ENCODE measurements at regions not wholly inside any gene's neighbourhood (a gene's known extent, or its start where the extent isn't known, plus 50 kb on each side); places are given as distances from the start of the nearest gene placed in this dataset.

GRCh38 chr13:65901723-65902122 is 1328.4 kb downstream of the PCDH9 start (continued):
- TF ChIP-seq, protein P1, sequence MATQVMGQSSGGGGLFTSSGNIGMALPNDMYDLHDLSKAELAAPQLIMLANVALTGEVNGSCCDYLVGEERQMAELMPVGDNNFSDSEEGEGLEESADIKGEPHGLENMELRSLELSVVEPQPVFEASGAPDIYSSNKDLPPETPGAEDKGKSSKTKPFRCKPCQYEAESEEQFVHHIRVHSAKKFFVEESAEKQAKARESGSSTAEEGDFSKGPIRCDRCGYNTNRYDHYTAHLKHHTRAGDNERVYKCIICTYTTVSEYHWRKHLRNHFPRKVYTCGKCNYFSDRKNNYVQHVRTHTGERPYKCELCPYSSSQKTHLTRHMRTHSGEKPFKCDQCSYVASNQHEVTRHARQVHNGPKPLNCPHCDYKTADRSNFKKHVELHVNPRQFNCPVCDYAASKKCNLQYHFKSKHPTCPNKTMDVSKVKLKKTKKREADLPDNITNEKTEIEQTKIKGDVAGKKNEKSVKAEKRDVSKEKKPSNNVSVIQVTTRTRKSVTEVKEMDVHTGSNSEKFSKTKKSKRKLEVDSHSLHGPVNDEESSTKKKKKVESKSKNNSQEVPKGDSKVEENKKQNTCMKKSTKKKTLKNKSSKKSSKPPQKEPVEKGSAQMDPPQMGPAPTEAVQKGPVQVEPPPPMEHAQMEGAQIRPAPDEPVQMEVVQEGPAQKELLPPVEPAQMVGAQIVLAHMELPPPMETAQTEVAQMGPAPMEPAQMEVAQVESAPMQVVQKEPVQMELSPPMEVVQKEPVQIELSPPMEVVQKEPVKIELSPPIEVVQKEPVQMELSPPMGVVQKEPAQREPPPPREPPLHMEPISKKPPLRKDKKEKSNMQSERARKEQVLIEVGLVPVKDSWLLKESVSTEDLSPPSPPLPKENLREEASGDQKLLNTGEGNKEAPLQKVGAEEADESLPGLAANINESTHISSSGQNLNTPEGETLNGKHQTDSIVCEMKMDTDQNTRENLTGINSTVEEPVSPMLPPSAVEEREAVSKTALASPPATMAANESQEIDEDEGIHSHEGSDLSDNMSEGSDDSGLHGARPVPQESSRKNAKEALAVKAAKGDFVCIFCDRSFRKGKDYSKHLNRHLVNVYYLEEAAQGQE (IDR thresholded peaks at IDR 0.05; ENCODE audit: unreplicated experiment) = no peak
- no peak for TF ChIP-seq ZNF114 (CRISPR knock-in tag; IDR thresholded peaks at IDR 0.05)
- TF ChIP-seq EZH2 (IDR thresholded peaks at IDR 0.05; ENCODE audit: low read depth, unreplicated experiment) = no peak
- TF ChIP-seq JUNB (IDR thresholded peaks at IDR 0.05; ENCODE audit: unreplicated experiment) = no peak
- TF ChIP-seq, protein P2, sequence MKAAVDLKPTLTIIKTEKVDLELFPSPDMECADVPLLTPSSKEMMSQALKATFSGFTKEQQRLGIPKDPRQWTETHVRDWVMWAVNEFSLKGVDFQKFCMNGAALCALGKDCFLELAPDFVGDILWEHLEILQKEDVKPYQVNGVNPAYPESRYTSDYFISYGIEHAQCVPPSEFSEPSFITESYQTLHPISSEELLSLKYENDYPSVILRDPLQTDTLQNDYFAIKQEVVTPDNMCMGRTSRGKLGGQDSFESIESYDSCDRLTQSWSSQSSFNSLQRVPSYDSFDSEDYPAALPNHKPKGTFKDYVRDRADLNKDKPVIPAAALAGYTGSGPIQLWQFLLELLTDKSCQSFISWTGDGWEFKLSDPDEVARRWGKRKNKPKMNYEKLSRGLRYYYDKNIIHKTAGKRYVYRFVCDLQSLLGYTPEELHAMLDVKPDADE (IDR thresholded peaks at IDR 0.05) = no peak
- no peak for TF ChIP-seq STAT1 (IDR thresholded peaks at IDR 0.05; ENCODE audit: unreplicated experiment)
- TF ChIP-seq NANOG (IDR thresholded peaks at IDR 0.05; ENCODE audit: borderline replicate concordance) = no peak

DNA sequence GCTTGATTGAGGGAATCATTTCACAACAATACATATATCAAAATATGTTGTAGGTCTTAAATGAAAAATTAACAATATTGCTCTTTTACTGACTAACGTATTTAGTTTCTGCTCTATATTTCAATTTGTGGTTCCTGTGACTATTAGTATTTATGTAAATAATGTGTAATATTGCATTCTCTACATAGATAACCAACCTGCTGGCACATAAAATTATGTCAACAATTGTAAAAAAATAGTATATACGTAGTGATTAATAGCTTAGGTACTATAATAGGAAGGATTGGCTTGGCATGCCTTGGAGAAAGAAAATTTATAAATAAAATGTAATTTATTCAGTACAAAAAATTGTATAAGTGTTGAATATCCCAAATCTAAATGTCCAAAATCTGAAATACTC is 1336.1 kb downstream of the PCDH9 start:
- H3K36me3 Mint-ChIP-seq (ENCODE audit: low read depth) = no peaks in the 10 kb centered on the region
- H3K27ac Mint-ChIP-seq = no peak overlapping the region
- no peak for ATAC-seq
- TF ChIP-seq, protein P2 (IDR thresholded peaks at IDR 0.05) = no peak
- TF ChIP-seq EZH2 (IDR thresholded peaks at IDR 0.05; ENCODE audit: low read depth, unreplicated experiment) (no peak), NANOG (IDR thresholded peaks at IDR 0.05; ENCODE audit: borderline replicate concordance) (no peak), POLR2AphosphoS5 (IDR thresholded peaks at IDR 0.05; ENCODE audit: low read depth) (no peak), ZNF331 (CRISPR knock-in tag; IDR thresholded peaks at IDR 0.05; ENCODE audit: low read depth) (no peak), CTCF (conservative IDR thresholded peaks at IDR 0.05; ENCODE audit: low read depth in 2 of 2) (no peak), ZNF114 (CRISPR knock-in tag; IDR thresholded peaks at IDR 0.05) (no peak), CREB1 (CRISPR knock-in tag; IDR thresholded peaks at IDR 0.05; ENCODE audit: low read depth) (no peak), EZH2phosphoT487 (IDR thresholded peaks at IDR 0.05; ENCODE audit: unreplicated experiment) (no peak), STAT1 (IDR thresholded peaks at IDR 0.05; ENCODE audit: unreplicated experiment) (no peak)

More for the DNA sequence above, 1336.1 kb downstream of the PCDH9 start:
- H3K4me1 ChIP-seq (ENCODE audit: insufficient read depth) = no peaks in the 10 kb centered on the region
- H4K20me1 ChIP-seq (replicated peaks; ENCODE audit: insufficient read depth) = no peaks in the 10 kb centered on the region
- peaks cover 3% of the 10 kb centered on the region; the same call in 2 of the 3 replicates for H3K4me1 Mint-ChIP-seq
- H3K27ac ChIP-seq (ENCODE audit: low read depth) = no peak overlapping the region
- H3K4me2 ChIP-seq = no peak overlapping the region
- no peaks in the 10 kb centered on the region for H3K79me2 ChIP-seq (replicated peaks; ENCODE audit: insufficient read depth)
- no peaks in the 10 kb centered on the region for H3K9me2 ChIP-seq (ENCODE audit: insufficient read depth)
- no peaks in the 10 kb centered on the region for H3F3A ChIP-seq (replicated peaks; ENCODE audit: low read depth)
- no peaks in the 10 kb centered on the region for H3K9me3 Mint-ChIP-seq
- H3K4me3 ChIP-seq = no peak overlapping the region
- no peaks in the 10 kb centered on the region for H3K27me3 Mint-ChIP-seq (ENCODE audit: insufficient read depth, low read depth, poor library complexity)
- H3K4me3 Mint-ChIP-seq = no peak overlapping the region
- DNase-seq (ENCODE audit: low spot score) = no peak
- no peak overlapping the region for H2AFZ ChIP-seq
- H3K36me3 ChIP-seq (ENCODE audit: insufficient read depth) = no peaks in the 10 kb centered on the region
- H3K27me3 ChIP-seq (ENCODE audit: insufficient read depth) = no peaks in the 10 kb centered on the region

Measured in GM23338 (cell line).